ENCODE measurements at regions not wholly inside any gene's neighbourhood (a gene's known extent, or its start where the extent isn't known, plus 50 kb on each side); places are given as distances from the start of the nearest gene placed in this dataset.

DNA sequence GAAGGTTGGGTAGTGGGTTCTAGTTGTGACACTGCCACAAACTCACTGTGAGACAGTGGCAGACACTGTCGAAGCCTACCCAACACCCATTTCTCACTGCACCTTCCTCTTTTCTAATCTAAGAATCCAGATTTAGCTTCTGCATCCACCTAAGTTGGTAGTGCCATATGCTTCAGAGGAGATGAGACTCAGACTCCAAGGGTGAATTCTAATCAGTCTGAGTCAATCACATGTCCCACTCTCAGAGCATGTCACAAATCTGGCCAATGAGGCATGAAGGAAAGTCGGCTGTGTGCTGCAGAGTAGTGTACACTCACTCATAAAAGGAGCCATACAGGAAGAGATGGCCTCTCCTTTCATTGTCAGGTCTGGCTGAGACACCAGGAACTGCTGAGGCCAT, 102.1 kb upstream of the RAP1B start:
- intact Hi-C loops (cut with DNase I): no loop called here

DNA sequence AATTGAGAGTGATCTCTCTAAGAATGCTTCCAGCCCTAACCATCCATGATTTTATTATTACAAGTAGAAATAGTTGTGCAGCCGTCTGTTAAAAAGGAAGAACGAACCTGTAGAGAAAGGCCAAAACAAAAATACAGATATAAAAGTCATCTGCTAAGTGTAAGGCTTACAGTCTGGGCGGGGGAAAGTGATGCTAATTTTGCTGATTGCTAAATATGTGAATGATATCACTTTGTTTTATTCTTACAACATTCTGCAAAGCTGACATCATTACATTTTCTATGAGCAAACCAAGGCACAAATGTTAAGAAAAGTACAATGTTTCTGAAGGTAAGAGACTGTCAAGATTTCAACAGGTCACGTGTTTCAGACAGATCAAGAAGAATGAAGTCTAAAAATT, 101.5 kb upstream of the RAP1B start:
- DNase-seq (ENCODE audit: low spot score in 2 of 2): no peak
- no peaks in the 10 kb centered on the region for H3K27me3 ChIP-seq
- intact Hi-C loops (cut with DNase I): no loop called here

More for the DNA sequence above, 102.1 kb upstream of the RAP1B start:
- no peaks in the 10 kb centered on the region for H3K36me3 ChIP-seq
- H3K27me3 ChIP-seq: no peaks in the 10 kb centered on the region
- TF ChIP-seq, protein P1, sequence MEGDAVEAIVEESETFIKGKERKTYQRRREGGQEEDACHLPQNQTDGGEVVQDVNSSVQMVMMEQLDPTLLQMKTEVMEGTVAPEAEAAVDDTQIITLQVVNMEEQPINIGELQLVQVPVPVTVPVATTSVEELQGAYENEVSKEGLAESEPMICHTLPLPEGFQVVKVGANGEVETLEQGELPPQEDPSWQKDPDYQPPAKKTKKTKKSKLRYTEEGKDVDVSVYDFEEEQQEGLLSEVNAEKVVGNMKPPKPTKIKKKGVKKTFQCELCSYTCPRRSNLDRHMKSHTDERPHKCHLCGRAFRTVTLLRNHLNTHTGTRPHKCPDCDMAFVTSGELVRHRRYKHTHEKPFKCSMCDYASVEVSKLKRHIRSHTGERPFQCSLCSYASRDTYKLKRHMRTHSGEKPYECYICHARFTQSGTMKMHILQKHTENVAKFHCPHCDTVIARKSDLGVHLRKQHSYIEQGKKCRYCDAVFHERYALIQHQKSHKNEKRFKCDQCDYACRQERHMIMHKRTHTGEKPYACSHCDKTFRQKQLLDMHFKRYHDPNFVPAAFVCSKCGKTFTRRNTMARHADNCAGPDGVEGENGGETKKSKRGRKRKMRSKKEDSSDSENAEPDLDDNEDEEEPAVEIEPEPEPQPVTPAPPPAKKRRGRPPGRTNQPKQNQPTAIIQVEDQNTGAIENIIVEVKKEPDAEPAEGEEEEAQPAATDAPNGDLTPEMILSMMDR (IDR thresholded peaks at IDR 0.05): no peak
- H3K9me3 ChIP-seq: no peaks in the 10 kb centered on the region
- no peak overlapping the region for H3K4me3 ChIP-seq
- no peak overlapping the region for H3K27ac ChIP-seq
- no peaks in the 10 kb centered on the region for H3K4me1 ChIP-seq
- no peak for DNase-seq (ENCODE audit: low spot score in 2 of 2)

DNA sequence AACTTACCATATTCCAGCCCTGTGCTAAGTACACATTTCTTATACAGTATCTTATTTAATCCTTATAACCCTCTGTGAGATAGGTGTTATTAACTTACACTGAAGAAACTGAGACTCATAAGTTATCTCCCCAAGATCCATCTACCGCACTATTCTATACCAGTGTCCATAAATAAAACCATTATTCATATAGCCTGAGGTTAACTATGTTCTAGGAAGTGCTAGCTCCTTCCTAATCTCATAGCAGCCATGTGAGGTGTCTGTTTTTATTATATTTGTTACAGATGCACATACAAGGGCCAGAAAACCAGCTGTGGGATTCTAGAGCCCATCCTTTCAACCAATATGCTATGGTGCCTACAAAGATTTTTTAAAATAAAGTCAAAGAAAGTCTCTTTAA, 100.3 kb upstream of the RAP1B start:
- Histone ChIP-seq H3K4me1 (no peaks in the 10 kb centered on the region), H3K27ac (no peak overlapping the region), H3K27me3 (no peaks in the 10 kb centered on the region), H3K36me3 (no peaks in the 10 kb centered on the region), H3K4me3 (no peak overlapping the region), H3K9me3 (no peaks in the 10 kb centered on the region)
- TF ChIP-seq, protein P1 (IDR thresholded peaks at IDR 0.05): no peak
- no peak for DNase-seq (ENCODE audit: low spot score in 2 of 2)
- intact Hi-C loops (cut with DNase I): no loop called here

More for the DNA sequence above, 101.5 kb upstream of the RAP1B start:
- no peak overlapping the region for H3K27ac ChIP-seq
- H3K36me3 ChIP-seq: no peaks in the 10 kb centered on the region
- H3K9me3 ChIP-seq: no peaks in the 10 kb centered on the region
- no peak overlapping the region for H3K4me3 ChIP-seq
- TF ChIP-seq, protein P1 (IDR thresholded peaks at IDR 0.05): no peak
- H3K4me1 ChIP-seq: no peaks in the 10 kb centered on the region

- intact Hi-C loops (cut with DNase I): no loop called here
Measured at GRCh38 chr12:68514807-68515411, 95.8 kb upstream of the RAP1B start.

DNA sequence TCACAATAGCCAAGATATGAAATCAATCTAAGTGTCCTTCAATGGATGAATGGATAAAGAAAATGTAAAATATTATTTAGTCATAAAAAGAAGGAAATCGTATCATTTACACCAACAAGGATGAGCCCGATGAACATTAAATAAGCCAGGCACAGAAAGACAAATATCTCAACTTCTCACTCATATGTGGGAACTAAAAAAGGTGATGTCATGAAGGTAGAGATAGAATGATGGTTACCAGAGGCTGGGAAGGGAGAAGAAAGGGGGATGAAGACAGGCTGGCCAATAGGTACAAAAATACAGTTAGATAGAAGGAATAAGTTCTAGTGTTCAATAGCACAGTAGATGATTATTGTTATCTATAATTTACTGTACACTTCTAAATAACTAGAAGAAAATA, 94.9 kb upstream of the RAP1B start:
- Histone ChIP-seq H3K36me3 (no peaks in the 10 kb centered on the region), H3K27ac (no peak overlapping the region), H3K4me1 (no peaks in the 10 kb centered on the region), H3K4me3 (no peak overlapping the region), H3K27me3 (no peaks in the 10 kb centered on the region), H3K9me3 (no peaks in the 10 kb centered on the region)
- DNase-seq (ENCODE audit: low spot score in 2 of 2): no peak
- intact Hi-C loops (cut with DNase I): no loop called here
- TF ChIP-seq, protein P1 (IDR thresholded peaks at IDR 0.05): no peak

More at GRCh38 chr12:68514807-68515411, 95.8 kb upstream of the RAP1B start:
- H3K27me3 ChIP-seq: no peaks in the 10 kb centered on the region
- no peaks in the 10 kb centered on the region for H3K9me3 ChIP-seq
- TF ChIP-seq, protein P1 (IDR thresholded peaks at IDR 0.05): no peak
- H3K4me1 ChIP-seq: no peaks in the 10 kb centered on the region
- H3K27ac ChIP-seq: no peak overlapping the region
- H3K4me3 ChIP-seq: no peak overlapping the region
- H3K36me3 ChIP-seq: no peaks in the 10 kb centered on the region
- no peak for DNase-seq (ENCODE audit: low spot score in 2 of 2)
